Activated CD8-positive, alpha-beta memory T cell treated with anti-CD3 and anti-CD28 coated beads, Interleukin-2, amount 10 ng/mL, durations not matched to agents 7 days and 5 days (primary cell): ENCODE measurements at regions not wholly inside any gene's neighbourhood (a gene's known extent, or its start where the extent isn't known, plus 50 kb on each side); places are given as distances from the start of the nearest gene placed in this dataset.
"Not testable (repeated sequence)": the region's sequence is repeated elsewhere in the genome, so short reads cannot be mapped to it uniquely, and the experiment has no call there.

Experiments used
- ATAC-seq: fragments of 150-1000 bp; cut with Tn5 transposase; one replicate; pipeline ENCODE4 v1.10.0; 2021; ENCODE audit warnings: moderate library complexity
- CTCF ChIA-PET: fragments of 350-600 bp; sonication (Branson Sonifier 250); formaldehyde crosslinking; loops from one replicate; lab custom pipeline; 2021; ENCODE audit warnings: antibody characterized with exemption; lab: Charles Lee
- DNase-seq: peaks from one replicate; pipeline ENCODE4 v3.0.0-alpha.2; 2020
- H3K27ac Mint-ChIP-seq: one replicate; pipeline ENCODE4 v1.8.0; 2021; ENCODE audit warnings: mild to moderate bottlenecking, mixed read lengths
- H3K27me3 Mint-ChIP-seq: one replicate; pipeline ENCODE4 v1.8.0; 2021; ENCODE audit warnings: mixed read lengths
- H3K36me3 Mint-ChIP-seq: one replicate; pipeline ENCODE4 v1.8.0; 2021; ENCODE audit warnings: mild to moderate bottlenecking, mixed read lengths
- H3K4me1 Mint-ChIP-seq: one replicate; pipeline ENCODE4 v1.8.0; 2021; ENCODE audit warnings: mixed read lengths
- H3K4me3 Mint-ChIP-seq: one replicate; pipeline ENCODE4 v1.8.0; 2021; ENCODE audit warnings: mild to moderate bottlenecking, moderate library complexity, mixed read lengths
- H3K9me3 Mint-ChIP-seq: one replicate; pipeline ENCODE4 v1.8.0; 2022; ENCODE audit warnings: low read depth, mixed read lengths

GRCh38 chr6:28634761-28635546, 109.3 kb downstream of the GPX5 start:
- CTCF ChIA-PET = no interaction called here
- DNase-seq (no peak), ATAC-seq (no peak)
- Mint-ChIP-seq H3K36me3 (peaks cover 3% of the 10 kb centered on the region), H3K9me3 (peaks cover 5% of the 10 kb centered on the region), H3K27me3 (peaks cover 57% of the 10 kb centered on the region), H3K4me1 (peaks cover 13% of the 10 kb centered on the region), H3K27ac (peak overlapping the region; percentile 1), H3K4me3 (peak overlapping the region; percentile 22)

GRCh38 chr6:28635547-28636158, 110.0 kb downstream of the GPX5 start:
- peak overlapping the region; percentile 22 for H3K4me3 Mint-ChIP-seq
- peaks cover 5% of the 10 kb centered on the region for H3K9me3 Mint-ChIP-seq
- peaks cover 3% of the 10 kb centered on the region for H3K36me3 Mint-ChIP-seq
- H3K27me3 Mint-ChIP-seq = peaks cover 57% of the 10 kb centered on the region
- ATAC-seq (no peak), DNase-seq (no peak)
- CTCF ChIA-PET = no interaction called here
- H3K27ac Mint-ChIP-seq = peak overlapping the region; percentile 1
- H3K4me1 Mint-ChIP-seq = peaks cover 13% of the 10 kb centered on the region

GRCh38 chr6:28638787-28639430, 113.2 kb downstream of the GPX5 start:
- peaks cover 44% of the 10 kb centered on the region for H3K27me3 Mint-ChIP-seq

GRCh38 chr6:28639445-28640290, 114.0 kb downstream of the GPX5 start:
- not testable (repeated sequence) for H3K4me3 Mint-ChIP-seq, H3K9me3 Mint-ChIP-seq, DNase-seq, H3K36me3 Mint-ChIP-seq, H3K4me1 Mint-ChIP-seq, ATAC-seq, H3K27ac Mint-ChIP-seq
- CTCF ChIA-PET = interaction anchor here (0.9 to 1.3 kb wide), 2 partner anchors 9 to 11 kb away, joined by 3 to 4 read pairs; no protein-coding TSS in a partner anchor
- H3K27me3 Mint-ChIP-seq = peaks cover 41% of the 10 kb centered on the region

More at GRCh38 chr6:28638787-28639430, 113.2 kb downstream of the GPX5 start:
- CTCF ChIA-PET = interaction anchor here (0.9 to 1.3 kb wide), 2 partner anchors 9 to 11 kb away, joined by 3 to 4 read pairs; no protein-coding TSS in a partner anchor
- H3K27ac Mint-ChIP-seq = no peak overlapping the region
- no peak for DNase-seq
- peaks cover 7% of the 10 kb centered on the region for H3K4me1 Mint-ChIP-seq
- H3K9me3 Mint-ChIP-seq = peaks cover 2% of the 10 kb centered on the region
- no peak overlapping the region for H3K4me3 Mint-ChIP-seq
- H3K36me3 Mint-ChIP-seq = peaks cover 3% of the 10 kb centered on the region
- no peak for ATAC-seq

- H3K9me3 Mint-ChIP-seq = no peaks in the 10 kb centered on the region
- no peak overlapping the region for H3K4me3 Mint-ChIP-seq
- peaks cover 1% of the 10 kb centered on the region for H3K4me1 Mint-ChIP-seq
- peaks cover 1% of the 10 kb centered on the region for H3K36me3 Mint-ChIP-seq
- no peak for DNase-seq
- CTCF ChIA-PET = interaction anchor here (1.2 kb wide), 1 partner anchor 42 kb away, joined by 3 read pairs; no protein-coding TSS in a partner anchor
- no peak overlapping the region for H3K27ac Mint-ChIP-seq
- no peak for ATAC-seq
- H3K27me3 Mint-ChIP-seq = peaks cover 30% of the 10 kb centered on the region
Observed at GRCh38 chr6:28643017-28643740, 117.5 kb downstream of the GPX5 start.

GRCh38 chr6:28646650-28647049, 121.0 kb downstream of the GPX5 start:
- Mint-ChIP-seq H3K36me3 (no peaks in the 10 kb centered on the region), H3K4me1 (peaks cover 9% of the 10 kb centered on the region), H3K9me3 (no peaks in the 10 kb centered on the region), H3K4me3 (no peak overlapping the region), H3K27ac (no peak overlapping the region), H3K27me3 (peaks cover 46% of the 10 kb centered on the region)
- CTCF ChIA-PET = interaction anchor here (1.6 kb wide), 1 partner anchor 191 kb away, joined by 7 read pairs; no protein-coding TSS in a partner anchor
- no peak for DNase-seq
- ATAC-seq = no peak

- CTCF ChIA-PET = interaction anchor here (1.6 kb wide), 2 partner anchors 9 to 189 kb away, joined by 4 to 7 read pairs; no protein-coding TSS in a partner anchor
- H3K36me3 Mint-ChIP-seq = no peaks in the 10 kb centered on the region
- ATAC-seq (peak; percentile 61), DNase-seq (peak; percentile 67)
- no peak overlapping the region for H3K27ac Mint-ChIP-seq
- H3K4me1 Mint-ChIP-seq = peaks cover 9% of the 10 kb centered on the region
- H3K9me3 Mint-ChIP-seq = no peaks in the 10 kb centered on the region
- peaks cover 49% of the 10 kb centered on the region for H3K27me3 Mint-ChIP-seq
- peak overlapping the region; percentile 75 for H3K4me3 Mint-ChIP-seq
Observed at GRCh38 chr6:28648035-28648877, 122.6 kb downstream of the GPX5 start.

- H3K4me3 Mint-ChIP-seq = peak overlapping the region; percentile 75
- ATAC-seq (no peak), DNase-seq (no peak)
- H3K27ac Mint-ChIP-seq = no peak overlapping the region
- CTCF ChIA-PET = interaction anchor here (1.6 kb wide), 1 partner anchor 10 kb away, joined by 4 read pairs; no protein-coding TSS in a partner anchor
- H3K36me3 Mint-ChIP-seq = no peaks in the 10 kb centered on the region
- H3K4me1 Mint-ChIP-seq = peaks cover 9% of the 10 kb centered on the region
- H3K27me3 Mint-ChIP-seq = peaks cover 49% of the 10 kb centered on the region
- H3K9me3 Mint-ChIP-seq = no peaks in the 10 kb centered on the region
Observed at GRCh38 chr6:28648878-28649375, 123.2 kb downstream of the GPX5 start.

GRCh38 chr6:28651161-28651560, 125.5 kb downstream of the GPX5 start:
- Mint-ChIP-seq H3K36me3 (no peaks in the 10 kb centered on the region), H3K4me1 (peaks cover 9% of the 10 kb centered on the region), H3K27ac (no peak overlapping the region), H3K4me3 (no peak overlapping the region), H3K9me3 (no peaks in the 10 kb centered on the region), H3K27me3 (peaks cover 51% of the 10 kb centered on the region)
- ATAC-seq = no peak
- DNase-seq = no peak
- CTCF ChIA-PET = interaction anchor here (1.6 kb wide), 1 partner anchor 12 kb away, joined by 3 read pairs; no protein-coding TSS in a partner anchor

GRCh38 chr6:28653876-28654275, 128.2 kb downstream of the GPX5 start:
- Mint-ChIP-seq H3K27me3 (peaks cover 57% of the 10 kb centered on the region), H3K9me3 (no peaks in the 10 kb centered on the region), H3K4me3 (no peak overlapping the region), H3K36me3 (no peaks in the 10 kb centered on the region), H3K27ac (no peak overlapping the region), H3K4me1 (peaks cover 19% of the 10 kb centered on the region)
- DNase-seq (no peak), ATAC-seq (no peak)
- CTCF ChIA-PET = no interaction called here

- CTCF ChIA-PET = no interaction called here
- DNase-seq (no peak), ATAC-seq (no peak)
Observed at GRCh38 chr6:28655164-28655563, 129.5 kb downstream of the GPX5 start.

More at GRCh38 chr6:28655164-28655563, 129.5 kb downstream of the GPX5 start:
- H3K9me3 Mint-ChIP-seq = no peaks in the 10 kb centered on the region
- H3K36me3 Mint-ChIP-seq = no peaks in the 10 kb centered on the region
- H3K4me1 Mint-ChIP-seq = peaks cover 17% of the 10 kb centered on the region
- H3K27me3 Mint-ChIP-seq = peaks cover 61% of the 10 kb centered on the region
- H3K4me3 Mint-ChIP-seq = no peak overlapping the region
- H3K27ac Mint-ChIP-seq = no peak overlapping the region
